Gastroesophageal sphincter (tissue), 3 donors: ENCODE measurements at regions not wholly inside any gene's neighbourhood (a gene's known extent, or its start where the extent isn't known, plus 50 kb on each side); places are given as distances from the start of the nearest gene placed in this dataset.

Experiments
- POLR2A ChIP-seq, 2 donors: fragments of 450-650 bp; IDR thresholded peaks; one replicate each; pipeline ENCODE4 v1.6.1; 2017; ENCODE audit warnings: antibody characterized with exemption in 2 of 2, mild to moderate bottlenecking in 2 of 2, moderate library complexity in 1 of 2
- TF ChIP-seq, protein P1 (sequence below), 4 experiments: fragments of 200-600 bp in 2 of 4; fragments of 450-650 bp in 2 of 4; sonication (generic) in 1 of 4; IDR thresholded peaks; one replicate each; pipeline ENCODE4 v1.5.1; 2017 to 2019; ENCODE audit warnings: antibody characterized with exemption in 4 of 4, mild to moderate bottlenecking in 2 of 4, moderate library complexity in 2 of 4

DNA sequence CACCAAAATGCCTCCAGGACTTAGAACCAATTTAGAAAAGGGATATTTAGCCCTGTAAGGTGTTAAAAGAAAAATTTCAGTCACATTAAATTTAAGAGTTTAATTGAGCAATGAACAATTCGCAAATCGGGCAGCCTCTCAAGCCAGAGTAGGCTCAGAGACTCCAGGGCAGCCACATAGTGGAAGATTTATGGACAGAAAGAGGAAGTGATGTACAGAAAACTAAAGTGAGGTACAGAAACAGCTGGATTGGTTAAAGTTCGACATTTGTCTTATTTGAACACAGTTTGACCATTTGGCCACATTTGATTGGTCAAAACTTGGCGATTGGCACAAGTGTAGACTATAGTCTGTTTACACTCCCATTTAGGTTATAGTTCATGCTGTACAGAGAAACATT is 525.9 kb upstream of the ZNF608 start:
- TF ChIP-seq, protein P1, sequence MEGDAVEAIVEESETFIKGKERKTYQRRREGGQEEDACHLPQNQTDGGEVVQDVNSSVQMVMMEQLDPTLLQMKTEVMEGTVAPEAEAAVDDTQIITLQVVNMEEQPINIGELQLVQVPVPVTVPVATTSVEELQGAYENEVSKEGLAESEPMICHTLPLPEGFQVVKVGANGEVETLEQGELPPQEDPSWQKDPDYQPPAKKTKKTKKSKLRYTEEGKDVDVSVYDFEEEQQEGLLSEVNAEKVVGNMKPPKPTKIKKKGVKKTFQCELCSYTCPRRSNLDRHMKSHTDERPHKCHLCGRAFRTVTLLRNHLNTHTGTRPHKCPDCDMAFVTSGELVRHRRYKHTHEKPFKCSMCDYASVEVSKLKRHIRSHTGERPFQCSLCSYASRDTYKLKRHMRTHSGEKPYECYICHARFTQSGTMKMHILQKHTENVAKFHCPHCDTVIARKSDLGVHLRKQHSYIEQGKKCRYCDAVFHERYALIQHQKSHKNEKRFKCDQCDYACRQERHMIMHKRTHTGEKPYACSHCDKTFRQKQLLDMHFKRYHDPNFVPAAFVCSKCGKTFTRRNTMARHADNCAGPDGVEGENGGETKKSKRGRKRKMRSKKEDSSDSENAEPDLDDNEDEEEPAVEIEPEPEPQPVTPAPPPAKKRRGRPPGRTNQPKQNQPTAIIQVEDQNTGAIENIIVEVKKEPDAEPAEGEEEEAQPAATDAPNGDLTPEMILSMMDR (IDR thresholded peaks at IDR 0.05), result no peak
- no peak for TF ChIP-seq POLR2A (IDR thresholded peaks at IDR 0.05)
